ENCODE measurements at regions not wholly inside any gene's neighbourhood (a gene's known extent, or its start where the extent isn't known, plus 50 kb on each side); places are given as distances from the start of the nearest gene placed in this dataset.

DNA sequence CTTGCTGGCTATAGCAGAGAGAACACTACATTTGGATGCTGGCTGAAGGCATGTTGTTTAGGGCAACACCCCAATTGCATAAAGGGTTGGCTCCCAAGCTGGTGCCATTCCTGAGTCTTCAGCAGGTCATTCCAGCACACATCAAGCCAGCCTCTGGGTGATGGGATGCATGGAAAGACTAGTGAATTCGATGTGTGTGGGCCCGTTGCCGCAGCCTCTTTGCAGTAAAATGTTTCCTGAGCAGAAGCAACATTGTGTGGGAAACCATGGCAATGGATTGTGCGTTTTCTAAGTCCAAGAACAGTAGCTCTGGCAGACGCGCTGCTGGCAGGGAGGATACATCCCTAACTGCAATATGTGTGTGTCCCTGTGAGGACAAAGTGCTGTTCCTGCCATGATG is 142.4 kb upstream of the SLC24A3 start:
- FAIRE-seq, result no peak
- DNase-seq (ENCODE audit: insufficient read length, low spot score), result no peak
- TF ChIP-seq, protein P1, sequence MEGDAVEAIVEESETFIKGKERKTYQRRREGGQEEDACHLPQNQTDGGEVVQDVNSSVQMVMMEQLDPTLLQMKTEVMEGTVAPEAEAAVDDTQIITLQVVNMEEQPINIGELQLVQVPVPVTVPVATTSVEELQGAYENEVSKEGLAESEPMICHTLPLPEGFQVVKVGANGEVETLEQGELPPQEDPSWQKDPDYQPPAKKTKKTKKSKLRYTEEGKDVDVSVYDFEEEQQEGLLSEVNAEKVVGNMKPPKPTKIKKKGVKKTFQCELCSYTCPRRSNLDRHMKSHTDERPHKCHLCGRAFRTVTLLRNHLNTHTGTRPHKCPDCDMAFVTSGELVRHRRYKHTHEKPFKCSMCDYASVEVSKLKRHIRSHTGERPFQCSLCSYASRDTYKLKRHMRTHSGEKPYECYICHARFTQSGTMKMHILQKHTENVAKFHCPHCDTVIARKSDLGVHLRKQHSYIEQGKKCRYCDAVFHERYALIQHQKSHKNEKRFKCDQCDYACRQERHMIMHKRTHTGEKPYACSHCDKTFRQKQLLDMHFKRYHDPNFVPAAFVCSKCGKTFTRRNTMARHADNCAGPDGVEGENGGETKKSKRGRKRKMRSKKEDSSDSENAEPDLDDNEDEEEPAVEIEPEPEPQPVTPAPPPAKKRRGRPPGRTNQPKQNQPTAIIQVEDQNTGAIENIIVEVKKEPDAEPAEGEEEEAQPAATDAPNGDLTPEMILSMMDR (IDR thresholded peaks at IDR 0.05; ENCODE audit: insufficient read depth, missing control alignments), result no peak

DNA sequence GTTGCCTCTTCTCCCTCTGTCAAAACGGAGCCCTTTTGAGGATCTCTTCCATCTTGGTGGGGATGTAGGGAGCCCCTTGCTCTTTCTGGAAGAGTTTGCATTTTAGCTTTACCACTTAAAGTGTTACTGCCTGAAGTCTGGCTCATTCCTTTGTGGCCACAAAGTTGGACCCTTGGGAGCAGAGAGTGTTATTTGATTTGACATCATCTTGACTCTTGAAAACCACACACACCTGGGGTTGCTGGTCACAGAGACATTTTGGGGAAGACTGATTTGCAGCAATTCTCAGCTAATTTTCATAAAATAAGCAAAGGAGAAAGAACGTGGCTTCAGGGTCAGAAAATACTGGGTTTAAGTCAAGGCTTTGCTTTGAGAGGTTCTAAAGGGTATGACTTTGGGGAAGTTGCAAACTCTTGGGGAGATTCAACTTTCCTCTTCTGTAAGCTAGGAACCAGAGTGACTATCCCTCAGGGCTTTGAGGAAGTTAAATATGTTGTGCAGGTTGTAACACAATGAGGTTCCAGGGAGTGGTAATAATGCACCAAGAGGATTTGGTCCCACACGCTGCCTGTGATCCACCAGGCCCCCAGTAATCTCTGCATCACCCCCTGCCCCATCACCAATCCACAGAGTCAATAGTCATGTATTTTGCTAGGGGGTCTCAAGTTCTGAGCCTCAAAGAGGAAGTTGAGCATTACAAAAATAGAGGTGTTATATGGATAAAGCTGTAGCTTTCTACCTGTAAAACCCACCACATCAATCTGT is 141.6 kb upstream of the SLC24A3 start:
- TF ChIP-seq, protein P1 (IDR thresholded peaks at IDR 0.05; ENCODE audit: insufficient read depth, missing control alignments), result no peak
- FAIRE-seq (no peak), DNase-seq (ENCODE audit: insufficient read length, low spot score) (no peak)

DNA sequence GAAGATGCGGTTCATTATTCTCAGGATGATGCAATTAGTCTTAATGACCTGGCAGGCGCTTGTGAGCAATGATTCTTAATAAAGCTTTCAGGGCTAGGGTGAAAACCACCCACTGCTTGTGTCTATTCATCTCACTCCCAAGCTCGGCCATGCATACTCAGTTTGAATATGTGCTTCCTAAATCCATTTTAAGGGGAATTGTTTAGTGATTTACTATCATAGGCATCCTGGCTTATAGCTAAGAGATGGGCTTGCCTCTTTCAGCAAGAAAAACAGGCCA is 141.1 kb upstream of the SLC24A3 start:
- no peak for FAIRE-seq
- DNase-seq (ENCODE audit: insufficient read length, low spot score), result no peak
- TF ChIP-seq, protein P1 (IDR thresholded peaks at IDR 0.05; ENCODE audit: insufficient read depth, missing control alignments), result no peak

DNA sequence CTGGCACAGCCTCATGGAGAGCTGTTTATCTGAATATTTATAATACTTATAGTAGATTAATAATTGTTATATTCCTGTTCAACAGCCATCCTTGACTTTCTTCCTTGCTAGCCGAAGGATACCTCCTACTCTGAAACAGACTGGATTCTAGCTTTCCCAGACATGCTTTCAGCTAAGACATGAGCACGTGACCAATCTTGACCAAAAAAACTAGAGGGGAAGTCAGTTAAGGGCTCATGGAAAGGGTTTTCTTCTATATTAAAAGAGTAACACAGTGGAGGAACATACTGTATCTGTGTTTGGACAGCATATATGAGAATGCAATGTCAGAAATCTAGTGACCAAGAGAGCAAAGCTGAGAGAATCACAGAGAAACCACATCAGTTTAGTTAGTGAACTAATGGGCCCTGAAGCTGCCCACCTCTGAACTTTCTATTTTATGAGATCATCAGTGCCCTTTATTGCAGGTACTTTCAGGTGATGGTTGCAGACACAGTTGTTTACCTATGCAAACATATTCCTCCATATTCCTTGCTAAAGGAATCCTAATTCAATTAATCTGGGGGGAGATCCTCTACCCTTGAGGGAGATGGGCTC is 140.4 kb upstream of the SLC24A3 start:
- DNase-seq (ENCODE audit: insufficient read length, low spot score) (no peak), FAIRE-seq (no peak)
- TF ChIP-seq, protein P1 (IDR thresholded peaks at IDR 0.05; ENCODE audit: insufficient read depth, missing control alignments), result no peak

DNA sequence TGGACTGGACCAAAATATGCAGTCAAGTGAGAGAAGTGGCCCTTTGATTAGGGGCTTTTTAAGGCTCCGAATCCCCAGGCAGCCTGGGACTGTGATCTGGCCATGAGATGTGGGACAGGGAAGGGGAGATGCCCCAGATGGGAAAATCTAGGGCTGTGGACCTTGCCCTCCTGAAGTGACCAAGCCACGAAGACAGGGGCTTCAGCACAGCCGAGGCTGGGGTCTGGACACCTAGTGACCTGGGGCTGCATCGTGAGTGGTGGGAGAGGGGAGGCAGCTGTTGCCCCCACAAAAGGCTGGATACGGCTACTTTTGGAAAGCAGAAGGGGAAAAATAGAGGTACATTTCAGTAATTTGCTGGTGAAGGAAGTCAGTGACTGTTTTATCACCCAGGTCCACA is 139.5 kb upstream of the SLC24A3 start:
- DNase-seq (ENCODE audit: insufficient read length, low spot score) (no peak), FAIRE-seq (no peak)
- TF ChIP-seq, protein P1 (IDR thresholded peaks at IDR 0.05; ENCODE audit: insufficient read depth, missing control alignments), result no peak

DNA sequence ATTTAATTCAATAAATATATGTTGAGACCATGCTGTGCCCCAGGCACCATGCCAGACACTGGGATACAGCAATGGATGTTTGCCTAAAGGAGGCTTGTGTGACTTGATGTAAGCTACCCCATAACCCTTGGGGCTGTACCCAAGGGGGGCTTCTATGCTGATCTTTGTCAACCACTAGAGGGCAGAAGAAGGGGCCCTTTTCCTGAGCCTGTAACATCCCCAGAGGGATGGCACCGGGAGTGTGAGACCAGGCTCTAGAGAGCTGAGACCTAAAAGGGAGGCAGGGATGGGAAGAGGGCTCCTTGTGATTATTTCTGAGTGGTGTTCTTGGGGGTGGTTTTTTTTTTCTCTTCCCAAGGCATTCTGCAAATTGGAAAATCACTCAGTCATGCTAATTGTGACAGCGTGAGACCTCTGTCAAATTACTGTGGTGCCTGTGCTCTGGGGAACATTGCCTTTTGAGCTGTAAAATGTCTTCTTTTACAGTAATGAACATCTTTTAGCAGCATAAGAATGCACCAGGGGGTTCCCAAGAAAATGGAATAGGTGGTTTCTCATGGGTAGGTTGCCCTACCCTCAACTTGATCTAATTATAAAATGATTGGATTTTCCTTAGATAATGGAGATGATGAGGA is 138.7 kb upstream of the SLC24A3 start:
- DNase-seq (ENCODE audit: insufficient read length, low spot score) (no peak), FAIRE-seq (no peak)
- TF ChIP-seq, protein P1 (IDR thresholded peaks at IDR 0.05; ENCODE audit: insufficient read depth, missing control alignments), result peak; percentile 34

DNA sequence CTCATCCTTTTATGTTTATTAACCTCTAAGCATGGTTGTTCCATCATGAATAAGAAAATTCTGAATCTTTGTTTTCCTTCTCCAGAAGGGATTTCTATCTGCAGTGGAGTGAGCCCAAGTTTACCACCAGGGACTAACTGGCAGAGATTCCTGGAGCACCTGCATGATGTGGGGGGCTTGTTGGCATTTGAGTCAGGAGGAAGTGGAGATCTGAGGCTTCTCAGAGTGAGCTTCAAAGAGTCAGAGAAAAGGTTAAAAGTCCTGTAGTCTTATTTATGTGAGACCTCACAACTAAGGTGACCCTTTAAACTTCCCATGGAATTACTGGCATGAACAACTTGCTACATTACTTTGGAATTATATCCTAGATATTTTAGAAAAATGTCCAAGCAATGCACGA is 138.1 kb upstream of the SLC24A3 start:
- TF ChIP-seq, protein P1 (IDR thresholded peaks at IDR 0.05; ENCODE audit: insufficient read depth, missing control alignments), result no peak
- no peak for FAIRE-seq
- DNase-seq (ENCODE audit: insufficient read length, low spot score), result no peak
